ENCODE measurements at regions not wholly inside any gene's neighbourhood (a gene's known extent, or its start where the extent isn't known, plus 50 kb on each side); places are given as distances from the start of the nearest gene placed in this dataset.
"Not testable (repeated sequence)": the region's sequence is repeated elsewhere in the genome, so short reads cannot be mapped to it uniquely, and the experiment has no call there.

DNA sequence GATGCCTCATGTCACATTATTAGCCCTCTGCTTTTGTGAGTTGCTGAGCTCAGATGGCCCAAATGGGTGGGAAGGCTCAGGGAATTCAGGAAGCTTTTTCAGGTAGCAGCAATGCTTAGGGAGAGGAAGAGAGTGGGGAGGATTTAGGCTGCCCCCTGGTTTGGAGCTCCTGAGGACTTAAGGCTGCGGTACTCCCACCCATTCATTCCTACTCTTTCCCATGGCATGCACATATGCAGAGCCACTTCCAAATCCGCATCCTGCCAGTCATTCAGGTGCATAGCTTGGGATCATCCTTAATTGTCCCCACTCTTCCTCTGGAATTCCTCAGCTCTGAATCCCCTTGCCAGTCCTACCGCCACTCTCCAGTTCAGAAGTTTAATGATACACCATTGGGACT, 343.1 kb upstream of the FRG2C start:
- DNase-seq (ENCODE audit: low spot score), result no peak

- DNase-seq (ENCODE audit: low spot score), result not testable (repeated sequence)
Measured at GRCh38 chr3:75323936-75324335, 340.2 kb upstream of the FRG2C start.

DNA sequence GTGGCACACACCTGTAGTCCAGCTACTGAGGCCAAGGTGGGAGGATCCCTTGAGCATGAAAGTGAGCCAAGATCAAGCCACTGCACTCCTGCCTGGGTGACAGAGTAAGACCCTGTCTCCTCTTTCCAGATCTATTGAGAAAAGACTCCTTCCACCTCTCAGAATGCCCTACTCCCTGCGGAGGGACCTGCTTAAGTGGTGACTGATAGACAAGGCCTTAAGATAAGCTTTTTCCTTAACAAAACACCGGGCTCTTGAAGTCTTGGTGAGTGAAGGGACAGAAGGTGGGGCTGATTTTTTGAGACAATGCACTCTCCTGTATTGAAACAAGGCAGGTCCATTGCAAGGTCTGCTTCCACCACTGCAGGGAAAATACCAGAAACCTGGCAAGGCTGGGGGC, 338.4 kb upstream of the FRG2C start:
- no peak for DNase-seq (ENCODE audit: low spot score)

GRCh38 chr3:75327453-75327852, 336.7 kb upstream of the FRG2C start:
- DNase-seq (ENCODE audit: low spot score), result no peak

DNA sequence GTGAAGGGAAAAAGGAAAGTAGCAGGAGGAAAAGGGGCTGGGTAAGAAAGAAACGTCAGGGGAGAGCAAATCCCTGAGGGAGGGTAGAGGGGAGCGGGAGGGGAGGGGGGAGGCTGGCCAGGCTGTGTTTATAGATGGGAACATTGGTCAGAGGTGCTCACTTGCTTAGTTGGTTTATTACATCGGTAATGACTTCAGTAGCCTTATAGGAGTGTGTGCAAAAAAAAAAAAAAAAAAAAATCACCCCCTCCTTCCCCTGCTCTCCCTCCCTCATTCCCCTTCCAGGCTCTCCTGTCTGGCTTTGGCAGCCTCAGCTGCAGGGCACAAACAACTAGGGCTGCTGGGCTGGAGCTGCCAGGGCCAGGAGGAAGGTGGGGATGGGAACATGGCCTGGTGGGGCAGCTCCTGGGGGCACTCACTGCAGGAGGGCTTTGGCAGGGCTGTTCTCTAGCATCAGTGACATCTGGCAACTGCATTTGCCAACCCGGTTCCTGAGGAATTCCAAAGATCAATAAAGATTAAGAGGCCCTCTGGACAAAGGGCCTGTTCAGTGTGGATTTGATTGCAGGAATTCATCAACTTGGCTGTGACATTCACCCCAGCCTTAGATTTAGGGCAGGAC, 334.5 kb upstream of the FRG2C start:
- DNase-seq (ENCODE audit: low spot score), result no peak

GRCh38 chr3:75330446-75330845, 333.7 kb upstream of the FRG2C start:
- DNase-seq (ENCODE audit: low spot score), result not testable (repeated sequence)

- not testable (repeated sequence) for DNase-seq (ENCODE audit: low spot score)
Measured at GRCh38 chr3:75332090-75332489, 332.0 kb upstream of the FRG2C start.

GRCh38 chr3:75332794-75333193, 331.3 kb upstream of the FRG2C start:
- DNase-seq (ENCODE audit: low spot score), result no peak

DNA sequence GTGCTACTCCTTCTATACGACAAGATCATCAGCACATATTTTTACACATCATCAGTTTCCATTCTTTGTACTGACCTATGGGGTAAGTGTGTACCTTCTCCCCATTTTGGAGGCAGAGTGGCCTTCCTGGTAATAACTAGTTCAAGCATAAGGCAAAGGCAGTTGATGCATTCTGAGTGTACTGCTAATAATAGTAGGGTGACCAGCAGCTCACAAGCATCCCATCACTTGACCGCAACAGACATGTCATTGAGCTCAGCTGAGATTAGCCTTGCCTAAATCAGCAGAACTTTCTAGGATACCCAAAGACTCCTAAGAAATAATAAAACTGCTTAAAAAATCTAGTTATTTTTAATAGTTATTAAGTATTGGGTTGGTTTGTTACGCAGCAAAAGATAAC, 329.8 kb upstream of the FRG2C start:
- DNase-seq (ENCODE audit: low spot score), result no peak

DNA sequence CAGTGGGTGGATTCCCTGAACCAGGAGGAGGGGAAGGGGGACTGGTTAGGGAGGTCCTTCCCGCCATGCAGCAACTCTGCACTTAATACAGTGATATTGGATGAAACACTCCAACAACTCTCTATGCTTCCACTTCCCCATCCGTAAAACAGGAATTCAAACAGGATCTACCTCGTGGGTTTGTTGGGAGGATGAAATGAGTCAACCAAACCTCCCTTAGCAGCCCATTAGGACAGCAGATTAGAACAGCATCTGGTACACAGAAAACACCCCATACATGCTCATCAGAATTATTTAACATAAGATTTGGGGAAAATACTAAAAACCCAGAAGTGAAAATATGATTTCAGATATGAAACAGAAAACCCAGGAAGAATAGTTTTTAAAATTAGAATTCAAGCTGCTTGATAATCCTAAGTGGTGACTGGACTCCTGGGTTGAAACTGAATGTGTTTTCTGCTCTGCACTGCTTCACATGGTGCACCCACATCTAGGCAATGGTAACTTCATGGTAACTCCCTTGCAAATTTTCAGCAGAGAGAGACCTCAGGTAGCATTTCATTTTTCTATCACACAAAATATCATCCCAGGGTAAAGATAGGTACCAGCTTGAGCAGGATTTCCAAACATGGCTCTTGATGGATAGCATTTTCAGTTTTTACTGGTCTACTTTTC, 326.8 kb upstream of the FRG2C start:
- no peak for DNase-seq (ENCODE audit: low spot score)

DNA sequence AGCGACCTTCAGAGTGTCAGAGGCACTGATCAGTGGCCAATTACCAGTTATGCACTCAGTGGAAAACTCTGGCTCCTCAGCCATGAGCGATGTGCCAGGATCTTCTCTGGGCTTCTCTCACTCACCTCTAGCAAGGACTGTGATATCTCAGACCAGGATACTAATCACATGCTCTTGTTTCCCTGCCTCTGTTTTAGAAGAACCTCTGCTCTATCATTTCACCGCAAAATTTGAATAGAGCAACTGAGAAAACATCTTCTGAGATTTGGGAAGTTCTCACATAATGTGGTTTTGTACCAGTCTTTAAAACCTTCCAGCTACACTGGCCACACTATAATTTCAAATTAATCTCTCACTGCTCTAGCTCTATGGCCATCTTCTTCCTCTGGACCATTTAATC, 325.8 kb upstream of the FRG2C start:
- no peak for DNase-seq (ENCODE audit: low spot score)

DNA sequence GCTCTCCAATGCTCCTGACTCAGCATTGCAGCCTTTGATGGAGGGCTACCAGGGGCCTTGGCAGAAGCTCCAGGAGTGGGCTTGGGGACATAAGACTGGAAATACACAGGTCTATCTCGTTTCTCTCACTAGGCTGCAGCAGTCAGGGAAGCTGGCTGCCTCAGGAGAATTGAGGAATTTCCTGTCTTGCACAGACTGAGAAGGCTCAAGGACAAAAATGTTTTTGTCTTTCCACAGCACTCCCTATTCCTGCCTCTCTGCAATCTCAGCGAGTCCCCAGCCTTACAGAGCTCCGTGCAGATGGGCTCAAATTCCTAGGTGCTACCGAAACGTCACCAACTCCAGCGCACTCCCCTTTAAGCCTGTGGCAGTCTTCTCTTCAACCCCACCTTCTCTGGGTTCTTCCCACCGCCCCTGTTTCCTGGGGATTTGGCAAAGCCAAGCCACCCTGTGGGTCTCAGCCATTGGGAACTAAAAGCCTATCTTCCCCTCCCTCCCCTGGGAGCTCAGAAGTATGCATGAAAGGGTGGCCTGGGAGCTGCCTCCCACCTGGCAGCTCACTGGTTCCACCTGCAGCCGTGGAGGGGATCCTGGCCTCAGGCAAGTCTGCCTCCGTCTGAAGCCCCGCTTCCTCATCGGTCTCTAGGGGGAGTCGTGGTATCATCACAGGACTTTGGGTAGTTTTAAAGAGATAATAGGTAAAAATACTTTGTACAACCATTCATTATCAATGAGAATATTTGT, 322.6 kb upstream of the FRG2C start:
- DNase-seq (ENCODE audit: low spot score), result no peak

- no peak for DNase-seq (ENCODE audit: low spot score)
Measured at GRCh38 chr3:75342425-75342824, 321.7 kb upstream of the FRG2C start.

DNA sequence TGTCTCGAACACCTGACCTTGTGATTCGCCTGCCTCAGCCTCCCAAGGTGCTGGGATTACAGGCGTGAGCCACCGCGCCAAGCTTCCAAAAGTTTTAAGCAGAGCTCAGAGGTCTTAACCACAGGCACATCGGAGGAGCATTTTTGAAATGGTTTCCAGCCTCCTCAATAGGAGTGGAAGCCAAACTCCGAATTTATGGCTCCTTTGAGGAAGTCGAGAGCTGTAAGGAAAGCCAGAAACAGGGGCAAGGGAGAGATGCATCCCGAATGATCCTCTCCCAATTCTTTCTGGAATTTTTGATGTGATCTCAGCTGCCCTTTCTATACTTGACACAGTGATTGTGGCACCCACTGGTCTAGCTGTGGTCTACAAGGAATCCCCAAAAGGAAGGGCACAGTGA, 313.6 kb upstream of the FRG2C start:
- DNase-seq (ENCODE audit: low spot score), result not testable (repeated sequence)

- DNase-seq (ENCODE audit: low spot score), result not testable (repeated sequence)
Measured at GRCh38 chr3:75362086-75362784, 301.9 kb upstream of the FRG2C start.

- not testable (repeated sequence) for DNase-seq (ENCODE audit: low spot score)
Measured at GRCh38 chr3:75372964-75373363, 291.2 kb upstream of the FRG2C start.

DNA sequence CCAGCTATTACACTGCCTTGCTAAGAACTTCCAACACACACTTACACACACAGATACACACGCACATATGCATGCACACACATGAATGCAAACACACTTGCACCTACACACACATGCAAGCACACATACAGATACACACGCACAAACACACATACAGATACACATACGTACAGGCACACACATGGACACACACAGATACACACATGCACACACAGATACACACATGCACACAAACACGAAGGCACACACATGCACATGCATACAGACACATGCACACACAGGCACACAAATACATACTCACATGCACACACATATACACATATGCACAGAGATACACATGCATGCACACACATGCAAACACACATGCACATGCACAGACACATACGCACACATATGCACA, 284.3 kb upstream of the FRG2C start:
- not testable (repeated sequence) for DNase-seq (ENCODE audit: low spot score)

DNA sequence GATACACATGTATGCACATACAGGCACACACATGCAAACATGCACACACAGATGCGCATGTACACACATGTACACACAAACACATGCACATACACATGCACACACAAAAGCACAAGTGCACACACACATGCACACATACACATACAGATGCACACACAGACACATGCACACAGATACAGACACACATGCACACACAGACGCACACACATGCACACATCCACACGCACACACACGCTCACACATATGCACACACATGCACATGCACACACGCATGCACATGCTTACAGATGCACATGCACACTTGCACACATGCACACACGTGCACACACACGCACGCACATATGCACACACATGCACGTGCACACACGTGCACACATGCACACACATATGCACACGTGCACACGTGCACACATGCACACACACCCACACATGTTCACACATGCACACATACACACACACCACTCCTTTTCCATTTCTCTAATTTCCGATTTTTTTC, 283.8 kb upstream of the FRG2C start:
- DNase-seq (ENCODE audit: low spot score), result no peak

GRCh38 chr3:75384016-75384415, 280.1 kb upstream of the FRG2C start:
- DNase-seq (ENCODE audit: low spot score), result not testable (repeated sequence)

DNA sequence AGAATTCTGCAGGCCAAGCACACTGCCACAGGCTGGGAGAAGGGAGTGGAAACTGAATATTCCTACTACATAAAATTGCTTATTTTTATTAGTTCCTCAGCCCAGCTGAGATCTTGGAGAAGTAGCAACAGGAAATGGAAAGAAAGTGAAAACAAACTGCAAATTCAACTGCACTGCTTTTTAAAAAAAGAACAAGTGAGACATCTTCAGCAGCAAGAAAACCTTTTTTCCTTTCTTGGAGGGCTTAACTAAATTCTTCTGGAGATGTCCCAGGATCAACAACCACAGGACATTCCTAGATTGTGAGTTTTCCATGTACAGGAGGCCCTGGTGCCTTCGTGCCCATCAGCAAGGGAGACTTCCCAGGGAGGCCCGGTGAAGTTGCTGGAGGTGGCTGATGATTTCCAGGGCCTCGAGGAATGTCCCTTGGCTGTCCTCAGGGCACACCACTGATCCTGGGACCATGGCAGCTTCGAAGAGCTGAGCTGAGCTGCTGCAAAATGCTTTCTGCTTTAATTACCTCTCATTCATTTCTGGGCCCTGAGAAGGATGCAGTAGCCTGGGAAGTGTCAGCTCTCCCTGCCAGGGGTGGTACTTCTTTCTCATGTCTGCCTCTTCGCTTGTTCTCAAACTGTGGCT, 275.5 kb upstream of the FRG2C start:
- not testable (repeated sequence) for DNase-seq (ENCODE audit: low spot score)

- not testable (repeated sequence) for DNase-seq (ENCODE audit: low spot score)
Measured at GRCh38 chr3:75393288-75393694, 270.8 kb upstream of the FRG2C start.

GRCh38 chr3:75394102-75394501, 270.0 kb upstream of the FRG2C start:
- not testable (repeated sequence) for DNase-seq (ENCODE audit: low spot score)
